Activated T-cell treated with anti-CD3 and anti-CD28 coated beads, Interleukin-2, amount 50 U/mL, for 72 hours (primary cell): ENCODE measurements at regions not wholly inside any gene's neighbourhood (a gene's known extent, or its start where the extent isn't known, plus 50 kb on each side); places are given as distances from the start of the nearest gene placed in this dataset.

ENCODE experiments used
- ATAC-seq, 2 donors: fragments of 150-1000 bp; cut with Tn5 transposase; replicated peaks in 1 of 2; 2 replicates each; pipeline ENCODE4 v1.10.0; 2021; ENCODE audit warnings: moderate library complexity in 2 of 2, mild to moderate bottlenecking in 1 of 2
- DNase-seq, 2 donors: peaks; one replicate each; pipeline ENCODE4 v3.0.0; 2021 to 2022; ENCODE audit warnings: mixed read lengths in 1 of 2
- H3K27ac Mint-ChIP-seq: one replicate; pipeline ENCODE4 v1.8.0; 2022; ENCODE audit warnings: mild to moderate bottlenecking, moderate library complexity, mixed read lengths
- H3K27me3 Mint-ChIP-seq: one replicate; pipeline ENCODE4 v1.8.0; 2022; ENCODE audit warnings: low read depth, mixed read lengths
- H3K36me3 Mint-ChIP-seq, 2 donors: one replicate each; pipeline ENCODE4 v1.8.0; 2022; ENCODE audit warnings: mixed read lengths in 2 of 2, mild to moderate bottlenecking in 1 of 2; ENCODE audit not compliant: insufficient read depth in 2 of 2
- H3K4me1 Mint-ChIP-seq: one replicate; pipeline ENCODE4 v1.8.0; 2022; ENCODE audit warnings: low read depth, mixed read lengths
- H3K4me3 Mint-ChIP-seq, 2 donors: one replicate each; pipeline ENCODE4 v1.8.0; 2022; ENCODE audit warnings: mild to moderate bottlenecking in 2 of 2, mixed read lengths in 2 of 2, moderate library complexity in 2 of 2
- H3K9me3 Mint-ChIP-seq, 2 donors: one replicate each; pipeline ENCODE4 v1.8.0; 2022; ENCODE audit warnings: mixed read lengths in 2 of 2

- no peak for ATAC-seq
- Mint-ChIP-seq H3K27ac (no peak overlapping the region), H3K9me3 (no peaks in the 10 kb centered on the region), H3K4me1 (no peaks in the 10 kb centered on the region), H3K4me3 (no peak overlapping the region), H3K36me3 (no peaks in the 10 kb centered on the region), H3K27me3 (no peaks in the 10 kb centered on the region)
- DNase-seq, result no peak
These were observed 57.6 kb downstream of the TENT5A start for GRCh38 chr6:81694855-81695254.

GRCh38 chr6:81694207-81694606 is 58.3 kb downstream of the TENT5A start:
- no peak for ATAC-seq
- no peaks in the 10 kb centered on the region for H3K4me1 Mint-ChIP-seq
- DNase-seq, result no peak
- H3K4me3 Mint-ChIP-seq, result no peak overlapping the region
- no peak overlapping the region for H3K27ac Mint-ChIP-seq
- no peaks in the 10 kb centered on the region for H3K9me3 Mint-ChIP-seq
- H3K27me3 Mint-ChIP-seq, result no peaks in the 10 kb centered on the region
- no peaks in the 10 kb centered on the region for H3K36me3 Mint-ChIP-seq

DNA sequence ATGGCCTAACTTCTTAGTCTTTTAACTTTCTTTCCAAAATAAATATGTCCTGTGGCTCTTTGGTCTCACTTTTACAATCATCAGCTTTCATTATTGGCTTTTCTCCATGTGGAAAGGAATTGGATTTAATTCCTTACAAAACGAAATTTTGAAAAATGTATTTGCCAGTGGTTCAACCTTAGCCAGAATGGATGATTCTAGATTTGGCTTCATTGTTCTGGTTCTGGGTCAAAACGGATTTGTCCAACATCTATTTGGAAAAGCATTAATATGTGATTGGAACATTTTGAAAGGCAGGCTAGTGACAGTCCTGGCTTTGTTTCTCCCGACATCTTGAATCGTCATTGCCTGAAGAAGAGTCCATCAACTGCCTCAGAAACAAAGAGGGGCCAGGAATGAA is 59.2 kb downstream of the TENT5A start:
- DNase-seq (no peak), ATAC-seq (no peak)
- Mint-ChIP-seq H3K9me3 (no peaks in the 10 kb centered on the region), H3K36me3 (no peaks in the 10 kb centered on the region), H3K4me3 (no peak overlapping the region), H3K27me3 (no peaks in the 10 kb centered on the region), H3K4me1 (no peaks in the 10 kb centered on the region), H3K27ac (no peak overlapping the region)

DNA sequence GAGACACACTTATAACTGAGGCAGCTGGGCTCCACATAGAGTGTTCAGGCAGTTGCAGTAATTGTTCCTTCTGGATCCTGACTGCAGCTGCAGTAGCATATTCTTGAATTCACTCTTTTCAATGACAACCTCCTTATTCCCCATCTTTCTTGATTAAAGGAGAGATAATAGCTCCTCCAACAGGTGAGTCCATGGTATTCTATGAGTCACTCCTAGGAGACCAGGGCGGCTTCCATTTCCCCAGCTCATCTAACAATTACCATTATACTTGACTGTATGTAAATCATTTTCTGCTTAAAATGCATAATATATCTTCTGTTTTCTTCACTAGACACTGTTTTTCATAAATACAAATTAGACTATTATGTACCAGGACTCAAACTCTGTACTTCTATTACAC is 62.4 kb downstream of the TENT5A start:
- Mint-ChIP-seq H3K9me3 (no peaks in the 10 kb centered on the region), H3K27me3 (no peaks in the 10 kb centered on the region), H3K27ac (no peak overlapping the region), H3K4me3 (no peak overlapping the region), H3K36me3 (no peaks in the 10 kb centered on the region), H3K4me1 (no peaks in the 10 kb centered on the region)
- DNase-seq (no peak), ATAC-seq (no peak)

DNA sequence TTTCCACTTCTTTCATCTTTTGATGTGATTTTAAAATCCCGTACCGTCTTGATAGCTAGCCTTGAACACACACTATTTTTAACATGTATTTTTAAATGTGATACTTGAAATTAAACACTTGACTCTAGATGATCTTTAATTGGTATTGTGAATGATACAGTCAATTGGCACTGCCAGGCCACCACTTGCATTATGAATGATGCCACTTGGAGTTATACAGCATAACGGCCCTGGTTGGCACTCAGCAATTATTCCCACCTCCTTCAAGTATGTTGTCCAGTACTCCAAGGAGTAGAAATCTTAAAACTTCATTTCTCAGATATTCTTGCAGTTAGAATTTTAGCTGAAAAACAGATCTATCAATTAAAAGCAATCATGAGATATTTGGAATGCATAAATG is 62.9 kb downstream of the TENT5A start:
- DNase-seq (no peak), ATAC-seq (no peak)
- H3K9me3 Mint-ChIP-seq, result no peaks in the 10 kb centered on the region
- H3K27me3 Mint-ChIP-seq, result no peaks in the 10 kb centered on the region
- no peaks in the 10 kb centered on the region for H3K36me3 Mint-ChIP-seq
- H3K4me1 Mint-ChIP-seq, result no peaks in the 10 kb centered on the region
- H3K4me3 Mint-ChIP-seq, result no peak overlapping the region
- no peak overlapping the region for H3K27ac Mint-ChIP-seq

GRCh38 chr6:81683912-81684311 is 68.6 kb downstream of the TENT5A start:
- no peaks in the 10 kb centered on the region for H3K4me1 Mint-ChIP-seq
- H3K27me3 Mint-ChIP-seq, result no peaks in the 10 kb centered on the region
- no peak overlapping the region for H3K27ac Mint-ChIP-seq
- no peak overlapping the region for H3K4me3 Mint-ChIP-seq
- H3K36me3 Mint-ChIP-seq, result no peaks in the 10 kb centered on the region
- ATAC-seq, result no peak
- H3K9me3 Mint-ChIP-seq, result peaks cover 0 to 2% of the 10 kb centered on the region in 2 donors
- no peak for DNase-seq

DNA sequence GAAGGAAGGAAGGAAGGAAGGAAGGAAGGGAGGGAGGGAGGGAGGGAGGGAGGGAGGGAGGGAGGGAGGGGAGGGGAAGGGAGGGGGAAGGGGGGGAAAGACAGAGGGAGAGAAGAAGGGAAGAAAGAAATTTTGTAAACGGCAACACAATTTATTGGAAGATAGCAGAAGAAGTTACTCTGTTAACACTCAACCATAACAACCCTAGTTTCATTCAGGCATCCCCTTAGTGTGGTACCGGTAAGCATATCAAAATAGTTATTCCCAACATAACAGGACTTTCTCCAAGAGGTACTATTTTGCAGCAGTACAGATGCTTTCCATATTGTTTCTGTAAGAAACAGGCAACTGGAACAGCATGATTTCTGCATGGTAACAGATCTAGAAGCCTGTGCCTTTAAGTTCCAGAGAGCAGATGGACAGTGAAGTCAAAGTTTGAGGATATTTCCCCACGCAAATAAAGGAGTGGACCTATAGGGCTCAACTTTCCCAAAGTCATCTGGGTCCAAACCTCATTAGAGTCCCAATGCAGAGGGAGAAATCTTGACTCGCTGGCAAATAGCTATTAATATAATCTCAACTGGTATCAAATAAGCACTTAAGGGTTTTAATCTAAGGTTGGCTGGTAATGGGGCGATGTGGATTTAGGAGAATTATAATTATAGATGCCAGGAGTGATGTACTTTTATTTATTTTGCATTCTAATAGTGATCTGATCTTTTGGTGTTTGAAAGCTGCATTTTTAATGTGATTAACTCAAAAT is 69.4 kb downstream of the TENT5A start:
- DNase-seq (no peak), ATAC-seq (no peak)
- Mint-ChIP-seq H3K27ac (no peak overlapping the region), H3K27me3 (no peaks in the 10 kb centered on the region), H3K4me1 (no peaks in the 10 kb centered on the region), H3K36me3 (no peaks in the 10 kb centered on the region), H3K9me3 (peaks cover 0 to 2% of the 10 kb centered on the region in 2 donors), H3K4me3 (no peak overlapping the region)

DNA sequence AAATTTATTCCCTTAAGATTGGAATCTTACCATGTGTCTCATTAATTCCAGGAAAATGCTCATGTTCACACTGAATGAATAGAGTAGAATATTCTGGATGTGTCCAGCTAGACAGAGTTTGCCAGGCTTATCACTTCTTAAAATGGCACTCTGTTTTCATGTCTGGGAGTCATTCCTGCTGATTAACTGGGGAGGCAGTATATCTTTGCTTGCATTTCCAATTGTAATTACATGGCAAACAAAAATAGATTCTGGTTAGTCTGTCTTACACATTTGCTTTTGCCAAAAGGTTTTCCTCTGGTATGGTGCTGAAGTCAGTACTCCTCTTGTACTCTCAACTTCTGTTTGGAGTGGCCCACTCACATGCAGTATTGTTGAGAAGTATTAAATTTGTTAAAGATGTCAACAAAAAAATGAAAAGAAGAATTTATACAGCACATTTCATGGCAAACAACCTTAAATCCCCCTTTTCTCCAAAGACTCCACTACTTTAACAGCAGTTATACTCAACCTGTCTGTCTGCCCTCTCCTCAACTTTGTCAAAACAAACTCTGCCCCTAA is 70.2 kb downstream of the TENT5A start:
- no peaks in the 10 kb centered on the region for H3K36me3 Mint-ChIP-seq
- H3K4me3 Mint-ChIP-seq, result no peak overlapping the region
- DNase-seq, result no peak
- H3K27ac Mint-ChIP-seq, result no peak overlapping the region
- peaks cover 0 to 2% of the 10 kb centered on the region in 2 donors for H3K9me3 Mint-ChIP-seq
- no peak for ATAC-seq
- no peaks in the 10 kb centered on the region for H3K27me3 Mint-ChIP-seq
- H3K4me1 Mint-ChIP-seq, result no peaks in the 10 kb centered on the region

- H3K9me3 Mint-ChIP-seq, result peaks cover 2 to 5% of the 10 kb centered on the region in 2 donors
- ATAC-seq (no peak), DNase-seq (no peak)
- no peak overlapping the region for H3K4me3 Mint-ChIP-seq
- no peaks in the 10 kb centered on the region for H3K36me3 Mint-ChIP-seq
- no peaks in the 10 kb centered on the region for H3K27me3 Mint-ChIP-seq
- no peak overlapping the region for H3K27ac Mint-ChIP-seq
- no peaks in the 10 kb centered on the region for H3K4me1 Mint-ChIP-seq
These were observed 83.0 kb downstream of the TENT5A start for GRCh38 chr6:81669445-81669844.

DNA sequence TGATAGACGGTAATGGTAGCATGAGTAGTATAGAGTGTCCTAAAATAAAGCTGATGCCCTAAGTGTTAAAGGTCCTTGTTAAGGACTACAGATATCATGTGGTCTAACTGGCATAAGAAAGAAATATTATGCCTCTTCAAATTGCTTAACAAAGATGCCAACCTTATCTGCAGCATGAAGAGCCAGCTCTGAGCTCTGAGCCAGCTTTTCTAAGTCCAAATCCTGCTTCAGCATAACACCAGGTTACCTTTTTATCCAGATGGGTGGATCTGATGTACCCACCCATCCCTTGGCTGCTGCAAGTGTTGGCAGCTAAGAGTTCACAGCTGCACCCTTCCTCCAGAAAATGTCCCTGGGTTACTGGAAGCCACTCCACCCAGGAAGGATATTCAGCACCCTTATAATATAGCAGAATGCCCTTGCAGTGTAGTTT is 83.8 kb downstream of the TENT5A start:
- H3K4me1 Mint-ChIP-seq, result no peaks in the 10 kb centered on the region
- no peaks in the 10 kb centered on the region for H3K27me3 Mint-ChIP-seq
- DNase-seq (no peak), ATAC-seq (no peak)
- H3K27ac Mint-ChIP-seq, result no peak overlapping the region
- H3K9me3 Mint-ChIP-seq, result peaks cover 2 to 5% of the 10 kb centered on the region in 2 donors
- no peak overlapping the region for H3K4me3 Mint-ChIP-seq
- no peaks in the 10 kb centered on the region for H3K36me3 Mint-ChIP-seq

GRCh38 chr6:81666481-81666880 is 86.0 kb downstream of the TENT5A start:
- no peaks in the 10 kb centered on the region for H3K27me3 Mint-ChIP-seq
- H3K9me3 Mint-ChIP-seq, result peaks cover 2 to 5% of the 10 kb centered on the region in 2 donors
- no peak for DNase-seq
- no peak overlapping the region for H3K4me3 Mint-ChIP-seq
- no peaks in the 10 kb centered on the region for H3K36me3 Mint-ChIP-seq
- ATAC-seq, result no peak
- no peak overlapping the region for H3K27ac Mint-ChIP-seq
- no peaks in the 10 kb centered on the region for H3K4me1 Mint-ChIP-seq

- ATAC-seq (no peak), DNase-seq (no peak)
- H3K4me3 Mint-ChIP-seq, result no peak overlapping the region
- no peaks in the 10 kb centered on the region for H3K36me3 Mint-ChIP-seq
- no peak overlapping the region for H3K27ac Mint-ChIP-seq
- H3K9me3 Mint-ChIP-seq, result peaks cover 0 to 2% of the 10 kb centered on the region in 2 donors
- no peaks in the 10 kb centered on the region for H3K27me3 Mint-ChIP-seq
- no peaks in the 10 kb centered on the region for H3K4me1 Mint-ChIP-seq
These were observed 96.2 kb downstream of the TENT5A start for GRCh38 chr6:81656231-81656630.

GRCh38 chr6:81655696-81656095 is 96.8 kb downstream of the TENT5A start:
- H3K27me3 Mint-ChIP-seq, result no peaks in the 10 kb centered on the region

DNA sequence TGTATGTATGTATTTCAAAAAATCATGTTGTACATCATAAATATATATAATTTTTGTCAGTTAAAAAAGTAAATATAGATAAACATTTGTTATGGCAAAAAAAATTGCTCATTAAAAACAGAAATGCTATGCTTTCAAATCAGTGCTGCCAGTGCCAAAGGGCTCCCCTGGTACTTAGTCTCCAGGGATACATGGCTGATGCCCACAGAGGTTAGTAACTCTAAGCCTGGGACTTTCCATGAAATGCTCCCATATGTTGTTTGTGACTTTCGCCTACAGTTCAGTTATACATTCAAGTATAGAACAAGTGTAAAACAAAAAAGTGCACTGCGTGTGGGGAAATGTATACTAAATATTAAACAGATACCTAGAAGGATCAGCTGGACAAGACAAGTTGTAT is 104.0 kb downstream of the TENT5A start:
- ATAC-seq, result no peak
- H3K4me1 Mint-ChIP-seq, result no peaks in the 10 kb centered on the region
- H3K36me3 Mint-ChIP-seq, result no peaks in the 10 kb centered on the region
- H3K27ac Mint-ChIP-seq, result no peak overlapping the region
- peaks cover 0 to 6% of the 10 kb centered on the region in 2 donors for H3K9me3 Mint-ChIP-seq
- no peaks in the 10 kb centered on the region for H3K27me3 Mint-ChIP-seq
- no peak for DNase-seq
- H3K4me3 Mint-ChIP-seq, result no peak overlapping the region

More at GRCh38 chr6:81655696-81656095, 96.8 kb downstream of the TENT5A start:
- H3K4me3 Mint-ChIP-seq, result no peak overlapping the region
- DNase-seq (no peak), ATAC-seq (no peak)
- no peaks in the 10 kb centered on the region for H3K4me1 Mint-ChIP-seq
- H3K9me3 Mint-ChIP-seq, result peaks cover 0 to 2% of the 10 kb centered on the region in 2 donors
- no peak overlapping the region for H3K27ac Mint-ChIP-seq
- no peaks in the 10 kb centered on the region for H3K36me3 Mint-ChIP-seq
